ENCODE measurements at regions not wholly inside any gene's neighbourhood (a gene's known extent, or its start where the extent isn't known, plus 50 kb on each side); places are given as distances from the start of the nearest gene placed in this dataset.
"Not testable (repeated sequence)": the region's sequence is repeated elsewhere in the genome, so short reads cannot be mapped to it uniquely, and the experiment has no call there.

- WGBS, 4 donors: 71 to 76% (median 75%) methylated on average over 2 of the region's 2 CpGs
- no peak for TF ChIP-seq POLR2A (IDR thresholded peaks at IDR 0.05)
- TF ChIP-seq CTCF (IDR thresholded peaks at IDR 0.05): no peak
Observed at GRCh38 chr1:72433591-72433990, 151.3 kb upstream of the NEGR1 start.

GRCh38 chr1:72432645-72433267 lies 150.4 kb upstream of the NEGR1 start:
- H3K27ac ChIP-seq: no peak overlapping the region
- no peaks in the 10 kb centered on the region for H3K4me1 ChIP-seq
- H3K27me3 ChIP-seq: no peaks in the 10 kb centered on the region
- DNase-seq (no peak), ATAC-seq (no peak)
- peaks cover 0 to 15% (median 0%) of the 10 kb centered on the region in 12 donors for H3K9me3 ChIP-seq
- no peak overlapping the region for H3K4me3 ChIP-seq
- no peak for TF ChIP-seq POLR2A (IDR thresholded peaks at IDR 0.05)
- TF ChIP-seq CTCF (IDR thresholded peaks at IDR 0.05): no peak
- intact Hi-C loops (cut with DNase I): no loop called here
- 65 to 81% (median 75%) methylated on average over 5 of the region's 5 CpGs for WGBS, 4 donors
- no peaks in the 10 kb centered on the region for H3K36me3 ChIP-seq

More at GRCh38 chr1:72433591-72433990, 151.3 kb upstream of the NEGR1 start:
- DNase-seq (no peak), ATAC-seq (no peak)
- Histone ChIP-seq H3K4me1 (no peaks in the 10 kb centered on the region), H3K4me3 (no peak overlapping the region), H3K27me3 (no peaks in the 10 kb centered on the region), H3K9me3 (peaks cover 0 to 10% (median 0%) of the 10 kb centered on the region in 12 donors), H3K27ac (no peak overlapping the region), H3K36me3 (no peaks in the 10 kb centered on the region)
- intact Hi-C loops (cut with DNase I): no loop called here

GRCh38 chr1:72431810-72432209 lies 149.5 kb upstream of the NEGR1 start:
- Histone ChIP-seq H3K9me3 (peaks cover 0 to 19% (median 0%) of the 10 kb centered on the region in 12 donors), H3K27ac (no peak overlapping the region), H3K4me1 (no peaks in the 10 kb centered on the region), H3K36me3 (no peaks in the 10 kb centered on the region), H3K27me3 (no peaks in the 10 kb centered on the region), H3K4me3 (no peak overlapping the region)
- ATAC-seq: no peak
- TF ChIP-seq CTCF (IDR thresholded peaks at IDR 0.05) (no peak), POLR2A (IDR thresholded peaks at IDR 0.05) (no peak)
- no peak for DNase-seq
- 74 to 80% (median 78%) methylated on average over 2 of the region's 2 CpGs for WGBS, 4 donors
- intact Hi-C loops (cut with DNase I): no loop called here

- intact Hi-C loops (cut with DNase I): not testable (repeated sequence)
Observed at GRCh38 chr1:72428276-72428675, 145.9 kb upstream of the NEGR1 start.

GRCh38 chr1:72419229-72419628 lies 136.9 kb upstream of the NEGR1 start:
- TF ChIP-seq POLR2A (IDR thresholded peaks at IDR 0.05) (no peak), CTCF (IDR thresholded peaks at IDR 0.05) (no peak)
- intact Hi-C loops (cut with DNase I): no loop called here
- 92 to 96% (median 94%) methylated on average over 18 of the region's 18 CpGs for WGBS, 4 donors
- no peak for ATAC-seq
- Histone ChIP-seq H3K36me3 (no peaks in the 10 kb centered on the region), H3K4me1 (no peaks in the 10 kb centered on the region), H3K27me3 (no peaks in the 10 kb centered on the region), H3K27ac (no peak overlapping the region), H3K4me3 (no peak overlapping the region), H3K9me3 (peaks cover 0 to under 1% (median 0%) of the 10 kb centered on the region in 12 donors)
- peak in 1 of 5 donors; percentile 41 for DNase-seq

More at GRCh38 chr1:72428276-72428675, 145.9 kb upstream of the NEGR1 start:
- DNase-seq, H3K27me3 ChIP-seq, H3K27ac ChIP-seq, ATAC-seq, H3K4me1 ChIP-seq, H3K36me3 ChIP-seq, H3K4me3 ChIP-seq: not testable (repeated sequence)
- WGBS, 4 donors: 84 to 92% (median 88%) methylated on average over 7 of the region's 7 CpGs
- H3K9me3 ChIP-seq: peaks cover 0 to 15% (median 0%) of the 10 kb centered on the region in 12 donors

Data from heart left ventricle (tissue), 16 donors.